Esophagus squamous epithelium (tissue), 5 donors: ENCODE measurements at regions not wholly inside any gene's neighbourhood (a gene's known extent, or its start where the extent isn't known, plus 50 kb on each side); places are given as distances from the start of the nearest gene placed in this dataset.

ENCODE experiments used
- DNase-seq: peaks from one replicate; lab custom pipeline; 2025; lab: John Stamatoyannopoulos, UW
- H3K27ac ChIP-seq, 4 donors: fragments of 200-600 bp; sonication (generic); one replicate each; pipeline ENCODE4 v1.5.1; 2016 to 2019; ENCODE audit warnings: mild to moderate bottlenecking in 1 of 4
- H3K27me3 ChIP-seq, 4 donors: fragments of 200-600 bp; sonication (generic); 1 replicate in 3 of 4; 2 replicates in 1 of 4; pipeline versions ENCODE4 v1.5.1 to v1.6.0; 2017 to 2021; ENCODE audit warnings: antibody characterized with exemption in 1 of 4
- H3K36me3 ChIP-seq, 3 donors: fragments of 200-600 bp; sonication (generic); one replicate each; pipeline ENCODE4 v1.5.1; 2016 to 2019
- H3K4me1 ChIP-seq, 3 donors: fragments of 200-600 bp; sonication (generic); one replicate each; pipeline ENCODE4 v1.5.1; 2017 to 2019
- H3K4me3 ChIP-seq, 4 donors: fragments of 200-600 bp; sonication (generic); 1 replicate in 3 of 4; 2 replicates in 1 of 4; pipeline ENCODE4 v1.5.1; 2016 to 2019; ENCODE audit warnings: mild to moderate bottlenecking in 2 of 4, moderate library complexity in 1 of 4
- H3K9me3 ChIP-seq, 3 donors: fragments of 200-600 bp; sonication (generic); one replicate each; pipeline ENCODE4 v1.5.1; 2016 to 2019
- CTCF ChIP-seq, 6 experiments: fragments of 450-650 bp in 4 of 6; fragments of 200-600 bp in 2 of 6; sonication (generic) in 2 of 6; IDR thresholded peaks; one replicate each; pipeline ENCODE4 v1.5.1; 2016 to 2019; ENCODE audit warnings: antibody characterized with exemption in 6 of 6, mild to moderate bottlenecking in 4 of 6, moderate library complexity in 4 of 6
- POLR2A ChIP-seq, 4 donors: fragments of 450-650 bp; IDR thresholded peaks; one replicate each; pipeline ENCODE4 v1.6.1; 2017; ENCODE audit warnings: antibody characterized with exemption in 4 of 4, mild to moderate bottlenecking in 4 of 4, moderate library complexity in 3 of 4
- WGBS, 2 donors: methylation state at CpG; one replicate each; pipeline ENCODE4 v1.1.5; 2018; 5-methylcytosine and 5-hydroxymethylcytosine counted together
- intact Hi-C: fragments of 100-400 bp; cut with DNase I; formaldehyde crosslinking; loops from one replicate; pipeline ENCODE4 v1.15.0; 2022
- donor health status: DM: yes; HTN: yes; CAD: no.

GRCh38 chr17:65368341-65368740 lies 193.1 kb downstream of the AXIN2 start:
- 87 to 89% methylated on average over 4 of the region's 4 CpGs for WGBS, 2 donors
- H3K36me3 ChIP-seq = no peaks in the 10 kb centered on the region
- no peaks in the 10 kb centered on the region for H3K9me3 ChIP-seq
- no peak overlapping the region for H3K27ac ChIP-seq
- no peak overlapping the region for H3K4me3 ChIP-seq
- intact Hi-C loops = no loop called here
- no peaks in the 10 kb centered on the region for H3K4me1 ChIP-seq
- peaks cover 0 to 9% (median 0%) of the 10 kb centered on the region in 4 donors for H3K27me3 ChIP-seq
- DNase-seq = no peak
- TF ChIP-seq POLR2A (IDR thresholded peaks at IDR 0.05) (no peak), CTCF (IDR thresholded peaks at IDR 0.05) (no peak)

GRCh38 chr17:65366102-65366844 lies 195.2 kb downstream of the AXIN2 start:
- intact Hi-C loops = no loop called here
- Histone ChIP-seq H3K27me3 (peaks cover 0 to 17% (median 0%) of the 10 kb centered on the region in 4 donors), H3K4me1 (no peaks in the 10 kb centered on the region), H3K27ac (no peak overlapping the region), H3K4me3 (no peak overlapping the region), H3K9me3 (no peaks in the 10 kb centered on the region), H3K36me3 (no peaks in the 10 kb centered on the region)
- DNase-seq = no peak
- WGBS, 2 donors = 81 to 82% methylated on average over 10 to 15 of the region's 15 CpGs
- TF ChIP-seq CTCF (IDR thresholded peaks at IDR 0.05) (no peak), POLR2A (IDR thresholded peaks at IDR 0.05) (no peak)

- intact Hi-C loops = no loop called here
- WGBS, 2 donors = 57 to 58% methylated on average over 9 to 11 of the region's 11 CpGs
- DNase-seq = no peak
- Histone ChIP-seq H3K4me1 (no peaks in the 10 kb centered on the region), H3K27me3 (peaks cover 0 to 14% (median 0%) of the 10 kb centered on the region in 4 donors), H3K4me3 (no peak overlapping the region), H3K27ac (no peak overlapping the region), H3K9me3 (no peaks in the 10 kb centered on the region), H3K36me3 (no peaks in the 10 kb centered on the region)
- TF ChIP-seq CTCF (IDR thresholded peaks at IDR 0.05) (no peak), POLR2A (IDR thresholded peaks at IDR 0.05) (no peak)
Observed at GRCh38 chr17:65365169-65365568, 196.3 kb downstream of the AXIN2 start.

DNA sequence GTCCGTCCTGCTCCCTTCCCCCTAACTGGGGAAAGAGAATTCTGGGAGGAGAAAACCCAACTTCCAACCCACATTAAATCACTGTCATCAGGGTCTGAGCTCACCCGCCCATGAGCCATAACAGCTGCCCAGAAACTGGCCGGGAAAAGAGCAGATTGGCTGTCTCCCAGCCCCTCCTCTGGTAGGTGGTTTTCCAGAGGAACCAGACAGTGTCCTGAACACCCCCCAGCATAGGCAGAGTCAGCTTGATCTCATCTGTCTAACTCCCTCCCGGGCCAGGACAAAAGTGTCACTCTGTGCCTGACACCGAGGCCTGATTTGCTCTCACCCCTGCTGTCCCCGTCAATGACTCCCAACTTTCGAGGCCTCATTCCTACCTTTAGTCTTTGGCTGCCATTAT lies 197.0 kb downstream of the AXIN2 start:
- no peak for TF ChIP-seq POLR2A (IDR thresholded peaks at IDR 0.05)
- TF ChIP-seq CTCF (IDR thresholded peaks at IDR 0.05) = no peak
- intact Hi-C loops = no loop called here
- Histone ChIP-seq H3K36me3 (no peaks in the 10 kb centered on the region), H3K4me1 (no peaks in the 10 kb centered on the region), H3K4me3 (no peak overlapping the region), H3K9me3 (no peaks in the 10 kb centered on the region), H3K27me3 (peaks cover 0 to 14% (median 0%) of the 10 kb centered on the region in 4 donors), H3K27ac (no peak overlapping the region)
- WGBS, 2 donors = 65 to 66% methylated on average over 7 of the region's 7 CpGs
- no peak for DNase-seq

- Histone ChIP-seq H3K27me3 (peaks cover 0 to 14% (median 0%) of the 10 kb centered on the region in 4 donors), H3K36me3 (no peaks in the 10 kb centered on the region), H3K27ac (no peak overlapping the region), H3K9me3 (no peaks in the 10 kb centered on the region), H3K4me3 (no peak overlapping the region), H3K4me1 (no peaks in the 10 kb centered on the region)
- TF ChIP-seq POLR2A (IDR thresholded peaks at IDR 0.05) (no peak), CTCF (IDR thresholded peaks at IDR 0.05) (no peak)
- intact Hi-C loops = no loop called here
- no peak for DNase-seq
- 48 to 52% methylated on average over 2 of the region's 2 CpGs for WGBS, 2 donors
Observed at GRCh38 chr17:65362826-65363225, 198.6 kb downstream of the AXIN2 start.
